T-helper 1 cell treated with Interleukin-12 subunit alpha and Interleukin-12 subunit beta and Interleukin-4 antibody, amounts not matched to agents 30 μg/mL and 1 μg/mL, for 36 hours (primary cell): ENCODE measurements at regions not wholly inside any gene's neighbourhood (a gene's known extent, or its start where the extent isn't known, plus 50 kb on each side); places are given as distances from the start of the nearest gene placed in this dataset.

Experiments used
- H3K27ac Mint-ChIP-seq: one replicate; pipeline ENCODE4 v1.8.0; 2021; ENCODE audit warnings: mild to moderate bottlenecking, mixed read lengths
- H3K27me3 Mint-ChIP-seq: one replicate; pipeline ENCODE4 v1.8.0; 2021; ENCODE audit warnings: low read depth, mixed read lengths
- H3K36me3 Mint-ChIP-seq: one replicate; pipeline ENCODE4 v1.8.0; 2021; ENCODE audit warnings: low read depth, mixed read lengths
- H3K4me1 Mint-ChIP-seq: one replicate; pipeline ENCODE4 v1.8.0; 2021; ENCODE audit warnings: low read depth, mixed read lengths
- H3K4me3 Mint-ChIP-seq: one replicate; pipeline ENCODE4 v1.8.0; 2021; ENCODE audit warnings: mild to moderate bottlenecking, moderate library complexity, mixed read lengths
- H3K9me3 Mint-ChIP-seq: one replicate; pipeline ENCODE4 v1.8.0; 2021; ENCODE audit warnings: mixed read lengths

DNA sequence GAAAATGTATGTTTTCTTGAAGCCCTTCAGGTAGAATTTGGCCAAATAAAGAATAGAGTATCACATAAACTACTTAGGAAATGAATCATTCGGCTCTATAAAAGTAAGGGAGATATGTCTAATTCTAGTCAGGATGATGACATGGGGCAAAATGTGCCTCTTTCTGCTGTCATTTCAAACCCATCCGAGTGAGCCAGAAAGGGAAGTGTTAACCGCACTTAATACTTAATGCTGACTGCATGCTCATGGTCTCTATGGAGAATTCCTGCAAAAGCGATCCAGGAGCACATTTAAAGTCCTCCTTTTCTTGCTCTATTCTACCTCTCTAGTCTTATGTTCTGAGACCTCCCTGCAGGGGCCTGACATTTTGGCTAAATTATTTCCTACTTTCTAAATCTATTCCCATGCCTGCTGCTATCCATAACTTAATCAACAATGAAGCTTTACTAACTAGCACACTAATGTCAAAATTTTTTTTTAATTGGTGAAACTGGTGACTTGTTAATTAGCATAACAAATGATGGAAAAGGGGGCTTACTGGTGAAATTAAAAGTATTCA lies 127.4 kb downstream of the CDC42EP3 start:
- no peak overlapping the region for H3K4me3 Mint-ChIP-seq

DNA sequence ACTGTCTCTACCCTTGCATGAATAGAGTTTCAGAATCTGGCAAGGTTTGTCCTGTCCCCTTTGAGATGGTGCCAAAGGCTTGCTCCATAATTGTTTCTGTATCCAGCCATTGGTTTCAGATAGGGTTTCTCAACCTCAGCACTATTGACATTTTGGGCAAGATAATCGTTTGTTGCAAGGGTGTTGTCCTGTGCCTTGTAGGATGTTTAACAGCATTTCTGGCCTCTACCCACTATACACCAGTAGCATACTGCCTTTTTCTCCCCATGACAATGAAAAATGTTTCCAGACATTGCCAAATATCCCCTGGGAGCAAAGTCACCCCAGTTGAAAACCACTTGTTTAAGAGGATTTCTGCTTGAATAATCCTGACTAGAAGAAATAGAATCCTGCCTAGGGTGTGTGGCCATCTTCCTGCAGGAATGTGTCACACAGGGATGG lies 126.8 kb downstream of the CDC42EP3 start:
- Mint-ChIP-seq H3K4me3 (no peak overlapping the region), H3K9me3 (no peaks in the 10 kb centered on the region), H3K27ac (no peak overlapping the region), H3K27me3 (peaks cover 32% of the 10 kb centered on the region), H3K36me3 (no peaks in the 10 kb centered on the region), H3K4me1 (no peaks in the 10 kb centered on the region)

More for the DNA sequence above, 127.4 kb downstream of the CDC42EP3 start:
- Mint-ChIP-seq H3K27ac (no peak overlapping the region), H3K4me1 (no peaks in the 10 kb centered on the region), H3K36me3 (no peaks in the 10 kb centered on the region), H3K9me3 (no peaks in the 10 kb centered on the region), H3K27me3 (peaks cover 35% of the 10 kb centered on the region)

DNA sequence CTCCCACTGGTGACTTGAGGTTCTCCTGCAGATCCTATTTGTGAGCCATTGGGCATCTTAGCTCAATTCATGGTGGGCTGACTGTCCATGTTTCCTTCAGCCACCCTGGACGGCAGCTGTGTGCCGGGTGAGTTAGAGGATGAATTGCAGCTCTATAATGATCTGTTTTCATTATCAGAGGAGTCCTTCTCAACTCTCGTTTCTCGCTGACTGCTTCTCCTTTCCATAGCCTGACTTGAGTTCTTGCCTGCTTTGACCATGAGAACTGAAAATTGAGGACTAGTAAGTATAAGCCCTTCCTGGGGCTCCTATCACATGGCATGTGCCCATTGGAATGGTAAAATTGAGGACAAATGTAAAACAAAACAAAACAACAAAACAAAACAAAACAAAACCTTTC lies 121.8 kb downstream of the CDC42EP3 start:
- Mint-ChIP-seq H3K9me3 (no peaks in the 10 kb centered on the region), H3K4me3 (no peak overlapping the region), H3K4me1 (no peaks in the 10 kb centered on the region), H3K36me3 (no peaks in the 10 kb centered on the region), H3K27me3 (peaks cover 11% of the 10 kb centered on the region), H3K27ac (no peak overlapping the region)

DNA sequence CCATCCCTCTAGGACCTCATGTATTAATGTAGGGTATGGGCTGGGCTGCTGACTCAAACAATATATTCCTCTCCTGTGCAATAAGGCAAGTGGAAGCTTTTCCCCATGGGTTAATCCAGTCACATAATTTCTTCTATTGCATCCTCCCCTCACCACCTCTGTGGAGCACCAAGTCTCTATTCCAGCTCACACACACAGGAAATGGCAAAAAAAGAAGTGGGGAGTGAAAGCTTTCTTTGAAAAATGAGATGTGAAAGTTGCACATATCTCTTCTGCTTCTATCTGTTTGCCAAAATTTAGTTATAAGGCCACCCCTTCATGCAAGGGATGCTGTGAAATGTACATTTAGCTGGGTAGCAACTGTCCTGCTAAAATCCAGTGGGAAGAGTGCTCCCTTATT lies 121.3 kb downstream of the CDC42EP3 start:
- no peak overlapping the region for H3K27ac Mint-ChIP-seq
- H3K4me1 Mint-ChIP-seq = no peaks in the 10 kb centered on the region
- H3K4me3 Mint-ChIP-seq = no peak overlapping the region
- no peaks in the 10 kb centered on the region for H3K36me3 Mint-ChIP-seq
- peaks cover 6% of the 10 kb centered on the region for H3K27me3 Mint-ChIP-seq
- H3K9me3 Mint-ChIP-seq = no peaks in the 10 kb centered on the region

DNA sequence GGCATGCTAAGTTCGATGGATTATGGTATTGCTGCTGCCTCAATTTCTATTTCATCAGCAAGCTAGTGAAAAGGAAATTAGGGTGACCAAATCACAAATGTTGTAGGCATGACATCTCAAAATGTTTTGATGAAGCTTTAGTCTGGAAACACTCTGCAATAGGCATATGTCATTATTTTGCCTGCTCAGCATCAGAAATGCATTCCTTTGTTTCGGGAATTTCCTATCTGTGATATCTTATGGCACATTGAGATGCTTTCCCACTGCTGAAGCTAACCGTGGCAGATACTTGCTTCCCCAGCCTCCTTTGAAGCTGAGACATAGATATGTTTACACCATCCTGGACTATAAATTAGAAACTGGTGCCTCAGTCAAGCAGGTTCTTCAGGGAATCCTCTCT lies 119.7 kb downstream of the CDC42EP3 start:
- no peak overlapping the region for H3K4me3 Mint-ChIP-seq
- H3K27me3 Mint-ChIP-seq = peaks cover 3% of the 10 kb centered on the region

DNA sequence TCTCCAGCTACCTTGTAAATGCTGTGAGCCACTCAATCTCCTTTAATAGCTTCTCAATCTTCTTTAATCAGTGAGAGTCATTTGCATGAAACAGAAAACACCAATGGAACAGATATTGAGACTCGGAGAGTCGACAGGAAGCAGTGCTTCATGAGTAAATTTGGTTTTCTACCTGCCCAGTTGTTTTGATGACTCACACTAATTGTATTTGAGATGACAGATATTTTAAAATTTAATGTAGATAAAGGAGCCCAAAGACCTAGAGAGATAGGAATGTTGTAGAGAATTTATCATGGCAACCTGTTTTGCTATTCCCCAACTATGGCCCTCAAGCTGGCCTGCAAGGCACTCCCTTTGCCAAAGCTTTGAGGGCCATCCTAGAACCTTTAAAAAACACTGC lies 119.1 kb downstream of the CDC42EP3 start:
- H3K9me3 Mint-ChIP-seq = no peaks in the 10 kb centered on the region
- H3K27ac Mint-ChIP-seq = no peak overlapping the region
- no peak overlapping the region for H3K4me3 Mint-ChIP-seq
- H3K27me3 Mint-ChIP-seq = peaks cover 3% of the 10 kb centered on the region
- H3K4me1 Mint-ChIP-seq = no peaks in the 10 kb centered on the region
- H3K36me3 Mint-ChIP-seq = no peaks in the 10 kb centered on the region

More for the DNA sequence above, 119.7 kb downstream of the CDC42EP3 start:
- Mint-ChIP-seq H3K4me1 (no peaks in the 10 kb centered on the region), H3K27ac (no peak overlapping the region), H3K36me3 (no peaks in the 10 kb centered on the region), H3K9me3 (no peaks in the 10 kb centered on the region)

DNA sequence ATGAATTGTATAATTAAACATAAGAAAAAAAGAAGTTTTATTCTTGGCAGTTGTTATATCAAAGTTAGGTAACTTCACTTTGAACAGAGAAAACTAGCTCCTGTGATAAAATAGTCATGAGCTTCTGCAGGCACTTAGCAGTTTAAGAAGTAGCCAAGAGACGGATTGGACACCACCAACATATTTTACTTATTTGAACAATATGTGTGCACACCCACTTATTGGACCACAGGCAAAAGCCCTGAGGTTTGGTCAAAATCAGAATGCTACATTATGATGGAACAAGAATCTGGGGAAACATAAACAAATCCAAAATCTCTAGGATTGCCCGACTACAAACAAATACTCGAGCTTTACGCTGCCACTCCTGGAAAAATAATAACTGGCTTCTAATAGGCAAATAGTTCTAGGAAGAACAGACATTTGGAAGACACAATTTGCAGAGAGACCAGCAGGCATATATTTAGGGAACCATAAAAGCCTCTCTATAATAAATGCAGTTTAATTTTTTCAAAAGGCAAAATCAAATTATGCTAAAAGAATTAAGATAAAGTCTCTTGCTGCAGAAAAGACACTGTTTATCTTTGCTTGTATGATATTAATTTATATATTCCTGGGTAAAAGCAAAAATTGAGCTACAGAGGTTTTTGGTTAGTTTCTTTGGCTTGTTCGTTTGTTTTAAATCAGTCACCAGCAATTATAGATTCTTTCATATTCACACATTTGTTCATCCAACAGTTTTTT lies 117.9 kb downstream of the CDC42EP3 start:
- no peak overlapping the region for H3K4me3 Mint-ChIP-seq
- H3K9me3 Mint-ChIP-seq = no peaks in the 10 kb centered on the region
- H3K27ac Mint-ChIP-seq = no peak overlapping the region

DNA sequence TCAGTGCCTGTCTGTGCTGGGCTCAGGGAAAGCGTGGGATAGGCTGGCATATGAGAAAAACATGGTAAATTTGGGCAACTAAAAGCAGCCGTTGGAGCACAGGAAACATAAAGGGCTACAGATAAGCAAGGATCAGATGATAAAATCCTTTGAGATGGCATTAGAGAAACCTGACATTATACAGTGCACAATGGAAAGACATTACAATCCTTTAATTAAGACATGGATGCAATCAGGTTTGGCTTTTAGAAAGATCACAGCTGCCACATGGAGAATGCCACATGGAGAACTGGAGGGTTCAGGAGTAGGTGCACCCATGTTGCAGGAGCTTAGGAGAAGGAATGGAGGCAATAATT lies 117.3 kb downstream of the CDC42EP3 start:
- H3K36me3 Mint-ChIP-seq = no peaks in the 10 kb centered on the region
- H3K27ac Mint-ChIP-seq = no peak overlapping the region
- no peaks in the 10 kb centered on the region for H3K9me3 Mint-ChIP-seq
- no peak overlapping the region for H3K4me3 Mint-ChIP-seq
- peaks cover 4% of the 10 kb centered on the region for H3K4me1 Mint-ChIP-seq
- H3K27me3 Mint-ChIP-seq = peaks cover 3% of the 10 kb centered on the region

More for the DNA sequence above, 117.9 kb downstream of the CDC42EP3 start:
- Mint-ChIP-seq H3K36me3 (no peaks in the 10 kb centered on the region), H3K4me1 (peaks cover 2% of the 10 kb centered on the region), H3K27me3 (peaks cover 3% of the 10 kb centered on the region)

DNA sequence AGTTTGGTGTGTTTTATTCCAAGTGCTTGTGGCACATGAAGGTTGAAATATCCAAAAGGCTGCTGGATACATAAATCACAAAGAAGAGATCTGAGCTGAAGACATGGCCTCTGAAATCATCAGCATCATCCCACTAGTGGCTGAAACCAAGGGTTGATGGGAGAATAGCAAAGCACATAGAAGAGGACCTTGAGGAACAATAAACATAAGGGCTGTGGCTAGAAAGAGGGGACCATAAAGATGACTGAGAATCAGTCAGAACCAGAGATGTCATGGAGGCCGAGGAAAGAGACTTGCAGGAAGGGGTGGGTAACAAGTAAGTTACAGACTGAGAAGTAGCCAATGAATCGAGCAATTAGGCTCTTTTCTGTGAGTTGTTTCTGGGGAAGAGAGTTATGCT lies 116.8 kb downstream of the CDC42EP3 start:
- peaks cover 4% of the 10 kb centered on the region for H3K4me1 Mint-ChIP-seq
- H3K36me3 Mint-ChIP-seq = no peaks in the 10 kb centered on the region
- H3K4me3 Mint-ChIP-seq = no peak overlapping the region
- no peaks in the 10 kb centered on the region for H3K9me3 Mint-ChIP-seq
- H3K27me3 Mint-ChIP-seq = peaks cover 2% of the 10 kb centered on the region
- H3K27ac Mint-ChIP-seq = no peak overlapping the region

DNA sequence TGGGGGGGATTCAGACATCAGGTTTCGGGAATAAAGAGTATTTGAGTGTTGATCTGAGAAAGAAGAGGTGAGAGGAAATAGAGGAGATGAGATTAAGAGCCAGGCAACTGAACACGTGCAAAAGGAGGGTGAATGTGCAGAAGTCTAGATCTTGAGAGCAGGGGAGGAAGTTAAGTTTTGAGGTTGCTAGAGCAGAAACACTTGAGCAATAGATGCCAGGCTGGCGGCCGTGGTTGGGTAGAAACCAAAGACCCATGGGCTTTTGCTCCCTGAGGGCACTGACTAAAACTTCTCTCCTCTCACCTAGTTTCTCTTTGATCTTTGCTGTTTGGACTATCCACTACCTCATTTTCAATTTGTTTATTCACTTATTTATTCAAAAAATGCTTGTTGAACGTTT lies 116.0 kb downstream of the CDC42EP3 start:
- peaks cover 4% of the 10 kb centered on the region for H3K4me1 Mint-ChIP-seq
- no peak overlapping the region for H3K4me3 Mint-ChIP-seq
- H3K36me3 Mint-ChIP-seq = no peaks in the 10 kb centered on the region
- no peak overlapping the region for H3K27ac Mint-ChIP-seq
- no peaks in the 10 kb centered on the region for H3K9me3 Mint-ChIP-seq
- no peaks in the 10 kb centered on the region for H3K27me3 Mint-ChIP-seq

DNA sequence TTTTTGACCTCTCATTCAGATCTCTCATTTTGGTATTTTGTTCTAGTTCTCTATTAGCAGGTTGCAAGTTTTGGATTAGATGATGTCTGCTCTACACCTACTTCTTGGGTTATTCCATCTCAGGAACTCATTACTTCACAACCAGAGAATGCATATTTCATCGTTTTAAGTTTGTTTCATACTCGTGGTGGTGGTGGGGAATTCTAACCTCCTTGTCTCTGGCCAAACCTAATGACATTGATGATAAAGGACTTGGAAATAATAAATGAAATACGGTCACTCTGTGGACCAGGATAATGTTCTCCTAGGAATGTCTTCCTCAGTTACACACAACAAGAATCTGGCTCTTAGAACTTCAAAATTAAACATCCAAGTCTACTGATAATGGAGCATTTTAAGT lies 115.2 kb downstream of the CDC42EP3 start:
- no peaks in the 10 kb centered on the region for H3K27me3 Mint-ChIP-seq
- peaks cover 4% of the 10 kb centered on the region for H3K4me1 Mint-ChIP-seq
- H3K4me3 Mint-ChIP-seq = no peak overlapping the region
- H3K27ac Mint-ChIP-seq = no peak overlapping the region
- H3K9me3 Mint-ChIP-seq = no peaks in the 10 kb centered on the region
- H3K36me3 Mint-ChIP-seq = no peaks in the 10 kb centered on the region

DNA sequence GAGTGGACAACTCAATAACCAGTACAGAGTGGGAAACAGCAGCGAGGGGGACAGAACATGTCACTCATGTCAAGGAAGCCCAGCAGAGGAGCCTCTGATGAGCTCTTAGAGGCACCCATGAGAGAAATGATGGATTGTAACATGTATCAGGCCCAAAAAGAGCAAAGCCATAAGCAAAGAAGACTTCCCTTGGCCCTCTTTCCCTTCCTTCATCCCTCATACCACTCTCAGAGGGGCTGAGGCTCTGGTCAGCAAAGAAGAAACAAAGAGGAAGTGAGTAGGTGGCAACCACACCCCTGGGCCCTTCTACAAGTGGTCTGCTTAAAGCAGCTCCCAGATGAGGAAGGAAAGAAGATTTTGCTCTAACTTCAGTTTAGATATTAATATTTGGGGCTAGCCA lies 112.8 kb downstream of the CDC42EP3 start:
- Mint-ChIP-seq H3K27ac (no peak overlapping the region), H3K4me1 (peaks cover 6% of the 10 kb centered on the region), H3K36me3 (no peaks in the 10 kb centered on the region), H3K9me3 (no peaks in the 10 kb centered on the region), H3K27me3 (no peaks in the 10 kb centered on the region), H3K4me3 (no peak overlapping the region)

DNA sequence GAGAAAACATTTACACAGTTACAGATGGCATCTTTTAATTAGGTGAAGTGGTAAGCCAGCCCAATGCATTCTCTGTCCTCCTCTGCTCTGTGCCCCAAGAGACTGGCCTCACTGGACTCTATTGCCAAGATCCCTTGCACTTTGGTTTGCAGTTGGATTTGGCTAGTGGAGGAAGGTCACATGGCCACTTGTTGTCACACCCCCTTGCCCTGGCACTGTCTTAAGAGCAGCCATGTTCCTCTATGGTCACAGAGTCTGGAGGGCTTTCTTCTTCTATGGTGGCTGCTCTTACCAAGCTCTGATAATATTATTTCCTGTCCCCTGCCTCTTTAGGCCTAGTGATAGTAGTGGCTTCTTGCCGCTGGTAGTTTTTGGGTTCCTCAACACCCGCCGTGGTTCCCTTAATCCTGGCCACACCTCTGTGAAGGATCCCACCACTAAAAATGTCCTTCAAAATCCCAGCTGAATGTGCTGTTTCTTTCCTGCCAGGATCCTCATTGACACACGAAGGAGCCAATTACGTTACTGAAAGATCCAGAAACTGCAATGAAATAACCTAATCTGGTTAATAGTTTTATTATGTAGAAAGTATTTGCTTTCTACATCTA lies 111.1 kb downstream of the CDC42EP3 start:
- H3K36me3 Mint-ChIP-seq = no peaks in the 10 kb centered on the region
- no peak overlapping the region for H3K27ac Mint-ChIP-seq
- no peaks in the 10 kb centered on the region for H3K27me3 Mint-ChIP-seq
- H3K9me3 Mint-ChIP-seq = no peaks in the 10 kb centered on the region
- H3K4me1 Mint-ChIP-seq = peaks cover 6% of the 10 kb centered on the region
- H3K4me3 Mint-ChIP-seq = no peak overlapping the region

DNA sequence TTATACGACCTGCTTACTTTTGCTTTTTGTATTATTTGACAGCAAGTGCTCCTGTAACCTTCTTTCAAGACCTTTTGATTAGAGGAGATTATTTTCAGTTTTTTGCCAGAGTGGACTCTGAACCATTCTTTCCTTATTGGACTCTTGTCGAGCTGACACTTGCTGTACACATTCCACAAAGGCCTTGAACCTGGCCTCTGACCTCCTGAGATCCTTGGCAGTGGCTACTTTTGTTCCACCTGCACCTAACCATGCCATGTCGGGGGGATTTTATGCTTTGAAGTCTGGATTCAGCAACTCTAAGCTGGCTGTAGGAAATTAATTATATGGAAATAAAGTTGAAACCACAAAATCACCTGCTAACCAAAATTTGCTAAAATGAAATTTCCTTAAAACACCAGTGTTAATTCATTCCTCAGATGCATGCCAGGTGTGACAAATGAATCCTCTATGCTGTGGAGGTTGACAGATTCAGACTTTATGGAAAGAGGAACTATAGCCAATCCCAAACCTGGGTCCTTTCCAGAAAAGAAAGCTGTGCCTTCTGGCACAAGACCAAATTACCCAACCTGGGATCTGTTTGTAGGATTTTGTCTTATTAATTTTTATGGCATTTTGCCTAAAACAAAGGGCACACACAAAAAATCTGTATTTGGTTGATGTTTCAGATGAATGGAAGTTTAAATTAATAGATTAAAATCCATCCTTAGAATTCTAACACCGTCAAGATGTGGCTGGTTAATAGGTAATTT lies 110.4 kb downstream of the CDC42EP3 start:
- Mint-ChIP-seq H3K27me3 (no peaks in the 10 kb centered on the region), H3K4me3 (no peak overlapping the region), H3K4me1 (peaks cover 6% of the 10 kb centered on the region), H3K27ac (no peak overlapping the region), H3K36me3 (no peaks in the 10 kb centered on the region), H3K9me3 (no peaks in the 10 kb centered on the region)
